SK-N-SH (cell line): ENCODE measurements at regions not wholly inside any gene's neighbourhood (a gene's known extent, or its start where the extent isn't known, plus 50 kb on each side); places are given as distances from the start of the nearest gene placed in this dataset.

Source experiments
- CTCF ChIA-PET: fragments of 300-600, 350-600 bp; formaldehyde crosslinking; extraction: SDS; loops from one replicate; lab custom pipeline; 2021; lab: Yijun Ruan, JAX
- POLR2A ChIA-PET: fragments of 350-600 bp; sonication (Branson Sonifier 250); formaldehyde crosslinking; extraction: SDS; loops from one replicate; lab custom pipeline; 2020; ENCODE audit warnings: antibody characterized with exemption, inconsistent platforms; lab: Yijun Ruan, JAX
- DNase-seq: peaks from one replicate; pipeline ENCODE4 v3.0.0; 2012
- H2AFZ ChIP-seq: fragments of 200-600 bp; sonication (generic); 2 replicates; pipeline ENCODE4 v1.8.1; 2016; ENCODE audit warnings: antibody characterized with exemption, mild to moderate bottlenecking, low read depth
- H3F3A ChIP-seq: fragments of 200-600 bp; sonication (generic); replicated peaks from 2 replicates; pipeline ENCODE3; 2016; ENCODE audit warnings: antibody characterized with exemption, mild to moderate bottlenecking; ENCODE audit not compliant: insufficient read depth
- H3K27ac ChIP-seq, 2 experiments: fragments of 200-500 bp in 1 of 2; fragments of 200-600 bp in 1 of 2; sonication (Bioruptor generic) in 1 of 2; sonication (generic), shearing (Covaris generic) in 1 of 2; 2 replicates each; pipeline versions ENCODE4 v1.5.1 to v1.6.1; 2014 to 2016; ENCODE audit warnings: low read depth in 2 of 2, inconsistent platforms in 1 of 2, low read length in 1 of 2, mild to moderate bottlenecking in 1 of 2, mixed read lengths in 1 of 2
- H3K27me3 ChIP-seq: fragments of 200-600 bp; sonication (generic), shearing (Covaris generic); 2 replicates; pipeline ENCODE4 v1.6.1; 2016; ENCODE audit warnings: mixed run types; ENCODE audit not compliant: insufficient read depth
- H3K36me3 ChIP-seq, 2 experiments: fragments of 200-500 bp in 1 of 2; fragments of 200-600 bp in 1 of 2; sonication (Bioruptor generic) in 1 of 2; sonication (generic) in 1 of 2; replicated peaks in 1 of 2; 2 replicates each; pipeline versions ENCODE3 to v1.5.1; 2014 to 2016; ENCODE audit warnings: low read length in 1 of 2, mild to moderate bottlenecking in 1 of 2; ENCODE audit not compliant: insufficient read depth in 2 of 2, control insufficient read depth in 1 of 2
- H3K4me1 ChIP-seq, 2 experiments: fragments of 200-500 bp in 1 of 2; fragments of 200-600 bp in 1 of 2; sonication (Bioruptor generic) in 1 of 2; sonication (generic), shearing (Covaris generic) in 1 of 2; 2 replicates each; pipeline versions ENCODE4 v1.5.1 to v1.6.1; 2014 to 2016; ENCODE audit warnings: low read depth in 1 of 2, low read length in 1 of 2, mixed run types in 1 of 2; ENCODE audit not compliant: insufficient read depth in 2 of 2, control insufficient read depth in 1 of 2
- H3K4me2 ChIP-seq: fragments of 200-600 bp; sonication (generic), shearing (Covaris generic); 2 replicates; pipeline ENCODE4 v1.6.1; 2017; ENCODE audit warnings: mixed run types
- H3K4me3 ChIP-seq, 2 experiments: fragments of 200-500 bp in 1 of 2; fragments of 200-600 bp in 1 of 2; sonication (Bioruptor generic) in 1 of 2; sonication (generic), shearing (Covaris generic) in 1 of 2; 2 replicates each; pipeline versions ENCODE4 v1.5.1 to v1.8.1; 2014 to 2016; ENCODE audit warnings: low read depth in 2 of 2, inconsistent platforms in 1 of 2, low read length in 1 of 2, mild to moderate bottlenecking in 1 of 2, mixed read lengths in 1 of 2, moderate library complexity in 1 of 2
- H3K79me2 ChIP-seq: fragments of 200-600 bp; sonication (generic); 2 replicates; pipeline ENCODE4 v1.8.1; 2017; ENCODE audit warnings: mild to moderate bottlenecking; ENCODE audit not compliant: insufficient read depth
- H3K9ac ChIP-seq: fragments of 200-600 bp; sonication (generic); 2 replicates; pipeline ENCODE4 v1.6.1; 2017; ENCODE audit warnings: mixed run types
- H3K9me2 ChIP-seq: fragments of 200-600 bp; sonication (generic); 2 replicates; pipeline ENCODE4 v1.6.1; 2017; ENCODE audit warnings: mixed run types
- H3K9me3 ChIP-seq: fragments of 200-600 bp; sonication (generic); 2 replicates; pipeline ENCODE4 v1.6.1; 2017; ENCODE audit warnings: mixed run types, mild to moderate bottlenecking, moderate library complexity
- H4K20me1 ChIP-seq: fragments of 200-600 bp; sonication (generic); 2 replicates; pipeline ENCODE4 v1.6.1; 2017; ENCODE audit warnings: mild to moderate bottlenecking, mixed run types; ENCODE audit not compliant: insufficient read depth
- CHD2 ChIP-seq: fragments of 150-350 bp; IDR thresholded peaks from 2 replicates; pipeline ENCODE4 v1.6.1; 2018; ENCODE audit warnings: low read length; ENCODE audit not compliant: partially characterized antibody
- EP300 ChIP-seq, 2 experiments: IDR thresholded peaks; 2 replicates each; pipeline versions ENCODE4 v1.4.0 to v1.6.1; 2012; ENCODE audit warnings: borderline replicate concordance in 1 of 2, low read depth in 1 of 2, low read length in 1 of 2
- EZH2phosphoT487 ChIP-seq: fragments of 200-600 bp; sonication (generic); IDR thresholded peaks from 2 replicates; pipeline ENCODE4 v1.6.1; 2017; ENCODE audit warnings: low read depth, mixed run types, mild to moderate bottlenecking, antibody characterized with exemption, moderate library complexity, borderline replicate concordance
- FOSL2 ChIP-seq: IDR thresholded peaks from 2 replicates; pipeline ENCODE4 v1.4.0; 2012; ENCODE audit warnings: low read depth, mild to moderate bottlenecking, moderate library complexity, borderline replicate concordance
- FOXJ3 ChIP-seq: sonication (generic); formaldehyde crosslinking; IDR thresholded peaks from 2 replicates; pipeline ENCODE4 v1.5.1; 2020; ENCODE audit warnings: mild to moderate bottlenecking, missing genetic modification reagents
- FOXM1 ChIP-seq: IDR thresholded peaks from 2 replicates; pipeline ENCODE4 v1.4.0; 2012; ENCODE audit warnings: low read depth, mild to moderate bottlenecking
- JUND ChIP-seq: IDR thresholded peaks from 2 replicates; pipeline ENCODE4 v1.4.0; 2012
- MEF2A ChIP-seq: IDR thresholded peaks from 2 replicates; pipeline ENCODE4 v1.4.0; 2012; ENCODE audit warnings: low read depth, borderline replicate concordance
- MXI1 ChIP-seq: IDR thresholded peaks from 2 replicates; pipeline ENCODE4 v1.6.1; 2012; ENCODE audit warnings: mild to moderate bottlenecking, low read depth, low read length, improper control_type of control experiment
- NRF1 ChIP-seq: IDR thresholded peaks from 2 replicates; pipeline ENCODE4 v1.6.1; 2012; ENCODE audit warnings: low read depth, mild to moderate bottlenecking, low read length
- POLR2AphosphoS5 ChIP-seq: IDR thresholded peaks from 2 replicates; pipeline ENCODE4 v1.6.1; 2012; ENCODE audit warnings: low read depth, low read length
- RCOR1 ChIP-seq: fragments of 150-350 bp; IDR thresholded peaks from 2 replicates; pipeline ENCODE4 v1.6.1; 2017; ENCODE audit warnings: antibody characterized with exemption, low read length
- RFX5 ChIP-seq: IDR thresholded peaks from 2 replicates; pipeline ENCODE4 v1.6.1; 2012; ENCODE audit warnings: mild to moderate bottlenecking, improper control_type of control experiment, low read length
- RXRA ChIP-seq: IDR thresholded peaks from 2 replicates; pipeline ENCODE4 v1.4.0; 2012; ENCODE audit warnings: low read depth, mild to moderate bottlenecking, borderline replicate concordance
- SMC3 ChIP-seq: IDR thresholded peaks from 2 replicates; pipeline ENCODE4 v1.6.1; 2012; ENCODE audit warnings: low read depth, low read length, improper control_type of control experiment
- TAF1 ChIP-seq: IDR thresholded peaks from 2 replicates; pipeline ENCODE4 v1.6.1; 2012; ENCODE audit warnings: low read depth, mild to moderate bottlenecking, low read length, moderate library complexity, borderline replicate concordance
- TCF12 ChIP-seq: IDR thresholded peaks from 2 replicates; pipeline ENCODE4 v1.4.0; 2012
- TEAD4 ChIP-seq: IDR thresholded peaks from 2 replicates; pipeline ENCODE4 v1.4.0; 2012; ENCODE audit warnings: mild to moderate bottlenecking, borderline replicate concordance; ENCODE audit not compliant: insufficient read depth
- WGBS: methylation state at CpG from one replicate; pipeline ENCODE4 v1.1.6; 2017; ENCODE audit warnings: low lambda C conversion rate; 5-methylcytosine and 5-hydroxymethylcytosine counted together
- TF ChIP-seq, protein P1 (sequence below): IDR thresholded peaks from 2 replicates; pipeline ENCODE4 v1.4.0; 2012; ENCODE audit warnings: low read depth, borderline replicate concordance
- TF ChIP-seq, protein P2 (sequence below): IDR thresholded peaks from 2 replicates; pipeline ENCODE4; 2012
- TF ChIP-seq, protein P3 (sequence below): fragments of 200-600 bp; sonication (generic); IDR thresholded peaks from 2 replicates; pipeline ENCODE4 v1.6.1; 2017; ENCODE audit warnings: antibody characterized with exemption, mild to moderate bottlenecking, moderate library complexity
- TF ChIP-seq, protein P4 (sequence below): fragments of 150-350 bp; IDR thresholded peaks from 2 replicates; pipeline ENCODE4 v1.6.1; 2016; ENCODE audit warnings: mild to moderate bottlenecking, low read depth, low read length
- TF ChIP-seq, protein P5 (sequence below): IDR thresholded peaks from 2 replicates; pipeline ENCODE4 v1.4.0; 2012; ENCODE audit warnings: low read depth, borderline replicate concordance
- TF ChIP-seq, protein P6 (sequence below): fragments of 150-350 bp; IDR thresholded peaks from 2 replicates; pipeline ENCODE4 v1.6.1; 2017; ENCODE audit warnings: antibody characterized with exemption, low read length, low read depth, borderline replicate concordance

DNA sequence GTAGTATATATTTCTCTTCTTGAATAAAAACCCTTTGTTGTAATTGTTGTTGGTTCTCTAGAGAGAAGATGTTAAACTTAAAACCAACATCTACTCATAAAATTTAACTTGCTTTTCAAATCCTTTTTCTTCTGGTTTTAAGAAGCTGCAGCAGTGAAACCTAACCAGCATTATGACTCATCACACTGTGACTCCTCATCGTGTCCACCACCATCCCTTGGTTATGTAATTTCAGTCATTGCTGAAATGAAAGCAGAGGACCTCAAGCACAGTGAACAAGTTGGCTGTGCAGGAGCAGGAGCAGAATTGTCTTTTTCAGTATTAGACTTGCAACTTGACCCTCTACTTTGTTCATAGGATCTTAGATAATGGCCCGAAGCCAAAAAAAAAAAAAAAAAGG lies 64.9 kb upstream of the HTR2A start:
- ChIA-PET POLR2A (no interaction called here), CTCF (interaction anchor here (0.6 to 2.5 kb wide), 4 partner anchors 13 to 493 kb away, joined by 3 to 14 read pairs (median 3); no protein-coding TSS in a partner anchor)
- Histone ChIP-seq H3K27ac (peak overlapping the region in 1 of 2 experiments; percentile 56; a peak in 2 of 4 replicates), H3K4me1 (peaks cover 0 to 4% of the 10 kb centered on the region in 2 experiments; a peak in 1 of 4 replicates), H2AFZ (peak overlapping the region; percentile 2; the same call in 1 of the 2 replicates), H3F3A (no peaks in the 10 kb centered on the region), H3K9me3 (no peaks in the 10 kb centered on the region), H3K4me3 (no peak overlapping the region), H4K20me1 (no peaks in the 10 kb centered on the region), H3K9me2 (no peaks in the 10 kb centered on the region), H3K79me2 (no peaks in the 10 kb centered on the region), H3K4me2 (peak overlapping the region; percentile 39), H3K27me3 (no peaks in the 10 kb centered on the region), H3K9ac (no peak overlapping the region), H3K36me3 (no peaks in the 10 kb centered on the region)
- WGBS: 1% methylated on average over 2 of the region's 2 CpGs
- no peak for DNase-seq
- TF ChIP-seq NRF1 (no peak), EZH2phosphoT487 (no peak), FOXM1 (no peak), RCOR1 (no peak), MXI1 (no peak), CHD2 (no peak), RFX5 (no peak), FOXJ3 (CRISPR knock-in tag) (no peak), POLR2AphosphoS5 (no peak), EP300 (IDR thresholded peaks at IDR 0.05; ENCODE audit: borderline replicate concordance in 1 of 2, low read depth in 1 of 2, low read length in 1 of 2) (no peak), TCF12 (peak; percentile 30; the same call in 1 of the 2 replicates), RXRA (no peak), TAF1 (no peak), JUND (peak; percentile 78), SMC3 (no peak), MEF2A (no peak), FOSL2 (peak; percentile 89), TEAD4 (no peak)
- TF ChIP-seq, protein P1, sequence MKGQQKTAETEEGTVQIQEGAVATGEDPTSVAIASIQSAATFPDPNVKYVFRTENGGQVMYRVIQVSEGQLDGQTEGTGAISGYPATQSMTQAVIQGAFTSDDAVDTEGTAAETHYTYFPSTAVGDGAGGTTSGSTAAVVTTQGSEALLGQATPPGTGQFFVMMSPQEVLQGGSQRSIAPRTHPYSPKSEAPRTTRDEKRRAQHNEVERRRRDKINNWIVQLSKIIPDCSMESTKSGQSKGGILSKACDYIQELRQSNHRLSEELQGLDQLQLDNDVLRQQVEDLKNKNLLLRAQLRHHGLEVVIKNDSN: no peak
- TF ChIP-seq, protein P2, sequence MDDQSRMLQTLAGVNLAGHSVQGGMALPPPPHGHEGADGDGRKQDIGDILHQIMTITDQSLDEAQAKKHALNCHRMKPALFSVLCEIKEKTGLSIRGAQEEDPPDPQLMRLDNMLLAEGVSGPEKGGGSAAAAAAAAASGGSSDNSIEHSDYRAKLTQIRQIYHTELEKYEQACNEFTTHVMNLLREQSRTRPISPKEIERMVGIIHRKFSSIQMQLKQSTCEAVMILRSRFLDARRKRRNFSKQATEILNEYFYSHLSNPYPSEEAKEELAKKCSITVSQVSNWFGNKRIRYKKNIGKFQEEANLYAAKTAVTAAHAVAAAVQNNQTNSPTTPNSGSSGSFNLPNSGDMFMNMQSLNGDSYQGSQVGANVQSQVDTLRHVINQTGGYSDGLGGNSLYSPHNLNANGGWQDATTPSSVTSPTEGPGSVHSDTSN: no peak
- TF ChIP-seq, protein P3, sequence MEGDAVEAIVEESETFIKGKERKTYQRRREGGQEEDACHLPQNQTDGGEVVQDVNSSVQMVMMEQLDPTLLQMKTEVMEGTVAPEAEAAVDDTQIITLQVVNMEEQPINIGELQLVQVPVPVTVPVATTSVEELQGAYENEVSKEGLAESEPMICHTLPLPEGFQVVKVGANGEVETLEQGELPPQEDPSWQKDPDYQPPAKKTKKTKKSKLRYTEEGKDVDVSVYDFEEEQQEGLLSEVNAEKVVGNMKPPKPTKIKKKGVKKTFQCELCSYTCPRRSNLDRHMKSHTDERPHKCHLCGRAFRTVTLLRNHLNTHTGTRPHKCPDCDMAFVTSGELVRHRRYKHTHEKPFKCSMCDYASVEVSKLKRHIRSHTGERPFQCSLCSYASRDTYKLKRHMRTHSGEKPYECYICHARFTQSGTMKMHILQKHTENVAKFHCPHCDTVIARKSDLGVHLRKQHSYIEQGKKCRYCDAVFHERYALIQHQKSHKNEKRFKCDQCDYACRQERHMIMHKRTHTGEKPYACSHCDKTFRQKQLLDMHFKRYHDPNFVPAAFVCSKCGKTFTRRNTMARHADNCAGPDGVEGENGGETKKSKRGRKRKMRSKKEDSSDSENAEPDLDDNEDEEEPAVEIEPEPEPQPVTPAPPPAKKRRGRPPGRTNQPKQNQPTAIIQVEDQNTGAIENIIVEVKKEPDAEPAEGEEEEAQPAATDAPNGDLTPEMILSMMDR: no peak
- TF ChIP-seq, protein P4, sequence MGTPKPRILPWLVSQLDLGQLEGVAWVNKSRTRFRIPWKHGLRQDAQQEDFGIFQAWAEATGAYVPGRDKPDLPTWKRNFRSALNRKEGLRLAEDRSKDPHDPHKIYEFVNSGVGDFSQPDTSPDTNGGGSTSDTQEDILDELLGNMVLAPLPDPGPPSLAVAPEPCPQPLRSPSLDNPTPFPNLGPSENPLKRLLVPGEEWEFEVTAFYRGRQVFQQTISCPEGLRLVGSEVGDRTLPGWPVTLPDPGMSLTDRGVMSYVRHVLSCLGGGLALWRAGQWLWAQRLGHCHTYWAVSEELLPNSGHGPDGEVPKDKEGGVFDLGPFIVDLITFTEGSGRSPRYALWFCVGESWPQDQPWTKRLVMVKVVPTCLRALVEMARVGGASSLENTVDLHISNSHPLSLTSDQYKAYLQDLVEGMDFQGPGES: no peak
- TF ChIP-seq, protein P5, sequence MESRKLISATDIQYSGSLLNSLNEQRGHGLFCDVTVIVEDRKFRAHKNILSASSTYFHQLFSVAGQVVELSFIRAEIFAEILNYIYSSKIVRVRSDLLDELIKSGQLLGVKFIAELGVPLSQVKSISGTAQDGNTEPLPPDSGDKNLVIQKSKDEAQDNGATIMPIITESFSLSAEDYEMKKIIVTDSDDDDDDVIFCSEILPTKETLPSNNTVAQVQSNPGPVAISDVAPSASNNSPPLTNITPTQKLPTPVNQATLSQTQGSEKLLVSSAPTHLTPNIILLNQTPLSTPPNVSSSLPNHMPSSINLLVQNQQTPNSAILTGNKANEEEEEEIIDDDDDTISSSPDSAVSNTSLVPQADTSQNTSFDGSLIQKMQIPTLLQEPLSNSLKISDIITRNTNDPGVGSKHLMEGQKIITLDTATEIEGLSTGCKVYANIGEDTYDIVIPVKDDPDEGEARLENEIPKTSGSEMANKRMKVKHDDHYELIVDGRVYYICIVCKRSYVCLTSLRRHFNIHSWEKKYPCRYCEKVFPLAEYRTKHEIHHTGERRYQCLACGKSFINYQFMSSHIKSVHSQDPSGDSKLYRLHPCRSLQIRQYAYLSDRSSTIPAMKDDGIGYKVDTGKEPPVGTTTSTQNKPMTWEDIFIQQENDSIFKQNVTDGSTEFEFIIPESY: no peak
- TF ChIP-seq, protein P6, sequence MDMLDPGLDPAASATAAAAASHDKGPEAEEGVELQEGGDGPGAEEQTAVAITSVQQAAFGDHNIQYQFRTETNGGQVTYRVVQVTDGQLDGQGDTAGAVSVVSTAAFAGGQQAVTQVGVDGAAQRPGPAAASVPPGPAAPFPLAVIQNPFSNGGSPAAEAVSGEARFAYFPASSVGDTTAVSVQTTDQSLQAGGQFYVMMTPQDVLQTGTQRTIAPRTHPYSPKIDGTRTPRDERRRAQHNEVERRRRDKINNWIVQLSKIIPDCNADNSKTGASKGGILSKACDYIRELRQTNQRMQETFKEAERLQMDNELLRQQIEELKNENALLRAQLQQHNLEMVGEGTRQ: no peak
